HepG2 (cell line): ENCODE measurements at regions not wholly inside any gene's neighbourhood (a gene's known extent, or its start where the extent isn't known, plus 50 kb on each side); places are given as distances from the start of the nearest gene placed in this dataset.

Experiments used
- DR1 ChIP-seq: sonication (generic); formaldehyde crosslinking; IDR thresholded peaks from 2 replicates; pipeline ENCODE4 v1.8.0; 2021; ENCODE audit warnings: mild to moderate bottlenecking, missing genetic modification reagents, inconsistent platforms
- EEA1 ChIP-seq: sonication (generic); formaldehyde crosslinking; IDR thresholded peaks from 2 replicates; pipeline ENCODE4 v1.5.1; 2020; ENCODE audit warnings: mild to moderate bottlenecking, missing genetic modification reagents, borderline replicate concordance
- EP300 ChIP-seq, 3 experiments: sonication (generic) in 1 of 3; formaldehyde crosslinking in 1 of 3; IDR thresholded peaks; 2 replicates each; pipeline versions ENCODE4 v1.5.1 to v1.6.1; 2011 to 2020; ENCODE audit warnings: low read depth in 2 of 3, low read length in 2 of 3, borderline replicate concordance in 1 of 3, improper control_type of control experiment in 1 of 3, mild to moderate bottlenecking in 1 of 3, missing genetic modification reagents in 1 of 3, moderate library complexity in 1 of 3
- FOXP1 ChIP-seq, 2 experiments: fragments of 450-650 bp in 1 of 2; IDR thresholded peaks; 2 replicates each; pipeline ENCODE4 v1.6.1; 2017 to 2018; ENCODE audit warnings: antibody characterized with exemption in 1 of 2
- GATAD2A ChIP-seq: IDR thresholded peaks from 2 replicates; pipeline ENCODE4 v1.6.1; 2016
- GTF2F1 ChIP-seq: fragments of 150-350 bp; IDR thresholded peaks from 2 replicates; pipeline ENCODE4 v1.6.1; 2014; ENCODE audit warnings: low read length
- HIVEP1 ChIP-seq: sonication (generic); formaldehyde crosslinking; IDR thresholded peaks from 2 replicates; pipeline ENCODE4 v1.4.0; 2020; ENCODE audit warnings: mild to moderate bottlenecking, missing genetic modification reagents
- KMT2A ChIP-seq: sonication (generic); formaldehyde crosslinking; IDR thresholded peaks from 2 replicates; pipeline ENCODE4 v1.4.0; 2020; ENCODE audit warnings: missing genetic modification reagents
- MAFG ChIP-seq: sonication (generic); formaldehyde crosslinking; IDR thresholded peaks from 2 replicates; pipeline ENCODE4 v1.5.1; 2020; ENCODE audit warnings: mild to moderate bottlenecking, missing genetic modification reagents
- MAX ChIP-seq: IDR thresholded peaks from 2 replicates; pipeline ENCODE4 v1.6.1; 2012; ENCODE audit warnings: inconsistent platforms
- MIXL1 ChIP-seq: IDR thresholded peaks from 2 replicates; pipeline ENCODE4 v1.6.1; 2016
- MLX ChIP-seq: IDR thresholded peaks from 2 replicates; pipeline ENCODE4 v1.6.1; 2016
- NBN ChIP-seq: fragments of 450-650 bp; conservative IDR thresholded peaks from 2 replicates; pipeline ENCODE4 v1.6.1; 2017
- PBX3 ChIP-seq: sonication (generic); formaldehyde crosslinking; IDR thresholded peaks from 2 replicates; pipeline ENCODE4 v1.8.1; 2023; ENCODE audit warnings: missing genetic modification reagents, inconsistent platforms, borderline replicate concordance
- RNF219 ChIP-seq: sonication (generic); formaldehyde crosslinking; IDR thresholded peaks from 2 replicates; pipeline ENCODE4 v1.5.0; 2020; ENCODE audit warnings: mild to moderate bottlenecking, missing genetic modification reagents
- SMC3 ChIP-seq: IDR thresholded peaks from 2 replicates; pipeline ENCODE4 v1.6.1; 2011; ENCODE audit warnings: low read length, improper control_type of control experiment
- SNAPC5 ChIP-seq: sonication (generic); formaldehyde crosslinking; IDR thresholded peaks from 2 replicates; pipeline ENCODE4 v1.8.1; 2023; ENCODE audit warnings: mild to moderate bottlenecking, missing genetic modification reagents, borderline replicate concordance
- TBP ChIP-seq: sonication (generic); formaldehyde crosslinking; IDR thresholded peaks from 2 replicates; pipeline ENCODE4 v1.5.0; 2020; ENCODE audit warnings: missing genetic modification reagents
- TMF1 ChIP-seq: sonication (generic); formaldehyde crosslinking; IDR thresholded peaks from 2 replicates; pipeline ENCODE4 v1.8.1; 2022; ENCODE audit warnings: low read depth, missing genetic modification reagents
- TRIM24 ChIP-seq: sonication (generic); formaldehyde crosslinking; IDR thresholded peaks from 2 replicates; pipeline ENCODE4 v1.8.0; 2022; ENCODE audit warnings: mild to moderate bottlenecking, missing genetic modification reagents
- ZFP37 ChIP-seq: sonication (generic); formaldehyde crosslinking; IDR thresholded peaks from 2 replicates; pipeline ENCODE4 v1.4.0; 2020; ENCODE audit warnings: missing genetic modification reagents, borderline replicate concordance
- ZNF17 ChIP-seq: sonication (generic); formaldehyde crosslinking; IDR thresholded peaks from 2 replicates; pipeline ENCODE4 v1.5.0; 2020; ENCODE audit warnings: mild to moderate bottlenecking, missing genetic modification reagents
- ZNF207 ChIP-seq: fragments of 450-650 bp; IDR thresholded peaks from 2 replicates; pipeline ENCODE4 v1.6.1; 2016; ENCODE audit warnings: antibody characterized with exemption, borderline replicate concordance
- ZNF275 ChIP-seq: sonication (generic); formaldehyde crosslinking; IDR thresholded peaks from 2 replicates; pipeline ENCODE4 v1.8.0; 2022; ENCODE audit warnings: missing genetic modification reagents, mild to moderate bottlenecking, inconsistent platforms, borderline replicate concordance
- ZNF564 ChIP-seq: sonication (generic); formaldehyde crosslinking; IDR thresholded peaks from 2 replicates; pipeline ENCODE4 v1.8.1; 2023; ENCODE audit warnings: mild to moderate bottlenecking, missing genetic modification reagents
- ZNF580 ChIP-seq: IDR thresholded peaks from 2 replicates; pipeline ENCODE4 v1.6.1; 2016; ENCODE audit warnings: low read depth, borderline replicate concordance
- ZNF788 ChIP-seq: sonication (generic); formaldehyde crosslinking; IDR thresholded peaks from 2 replicates; pipeline ENCODE4 v1.5.0; 2020; ENCODE audit warnings: mild to moderate bottlenecking, missing genetic modification reagents, borderline replicate concordance

GRCh38 chr2:8609357-8609811 is 72.5 kb upstream of the ID2 start (continued):
- TF ChIP-seq MAX (peak; percentile 98), GTF2F1 (no peak), ZNF17 (no peak), MAFG (CRISPR knock-in tag) (no peak), ZNF580 (CRISPR knock-in tag) (peak; percentile 76; the same call in 1 of the 2 replicates), EP300 (IDR thresholded peaks at IDR 0.05; ENCODE audit: low read depth in 2 of 2, low read length in 2 of 2) (peak; percentile 95 to 98), EP300 (CRISPR knock-in tag; IDR thresholded peaks at IDR 0.05; ENCODE audit: borderline replicate concordance) (peak; percentile 96), RNF219 (no peak), SNAPC5 (CRISPR knock-in tag) (no peak; the same call in 1 of the 2 replicates), ZFP37 (CRISPR knock-in tag) (peak; percentile 95), FOXP1 (IDR thresholded peaks at IDR 0.05) (peak; percentile 66), FOXP1 (CRISPR knock-in tag; IDR thresholded peaks at IDR 0.05) (peak; percentile 84), MIXL1 (CRISPR knock-in tag) (peak; percentile 72; the same call in 1 of the 2 replicates), KMT2A (CRISPR knock-in tag) (peak; percentile 56; the same call in 1 of the 2 replicates), ZNF564 (peak; percentile 64; the same call in 1 of the 2 replicates), ZNF275 (peak; percentile 75; the same call in 1 of the 2 replicates), TBP (CRISPR knock-in tag) (0 out of 2 replicates have a peak, but pooled peaks have one; percentile 64), SMC3 (no peak; the same call in 1 of the 2 replicates), TMF1 (CRISPR knock-in tag) (no peak), MLX (peak; percentile 95), PBX3 (no peak), HIVEP1 (peak; percentile 62; the same call in 1 of the 2 replicates), NBN (no peak), ZNF788 (peak; percentile 79; the same call in 1 of the 2 replicates), ZNF207 (no peak), DR1 (CRISPR knock-in tag) (no peak), TRIM24 (CRISPR knock-in tag) (peak; percentile 84), EEA1 (CRISPR knock-in tag) (no peak), GATAD2A (CRISPR knock-in tag) (peak; percentile 98)
